Liver (tissue), 3 donors: ENCODE measurements at regions not wholly inside any gene's neighbourhood (a gene's known extent, or its start where the extent isn't known, plus 50 kb on each side); places are given as distances from the start of the nearest gene placed in this dataset.

Experiments used
- ATF3 ChIP-seq: IDR thresholded peaks from 2 replicates; pipeline ENCODE4 v1.6.1; 2016; ENCODE audit warnings: antibody characterized with exemption
- CTCF ChIP-seq: fragments of 150-350 bp; IDR thresholded peaks from 2 replicates; pipeline ENCODE4 v1.5.1; 2017; ENCODE audit warnings: improper control_type of control experiment, low read depth, low read length; ENCODE audit not compliant: missing input control
- HNF4A ChIP-seq, 2 donors: conservative IDR thresholded peaks; 2 replicates each; pipeline ENCODE4 v1.6.1; 2016; ENCODE audit warnings: antibody characterized with exemption in 2 of 2, mild to moderate bottlenecking in 2 of 2
- HNF4G ChIP-seq: IDR thresholded peaks from 2 replicates; pipeline ENCODE4 v1.6.1; 2016; ENCODE audit warnings: antibody characterized with exemption
- MAX ChIP-seq: IDR thresholded peaks from 2 replicates; pipeline ENCODE4 v1.6.1; 2016; ENCODE audit warnings: antibody characterized with exemption
- RAD21 ChIP-seq, 2 donors: IDR thresholded peaks; 2 replicates each; pipeline ENCODE4 v1.6.1; 2016; ENCODE audit warnings: antibody characterized with exemption in 2 of 2, mild to moderate bottlenecking in 2 of 2
- RXRA ChIP-seq, 2 donors: IDR thresholded peaks; 2 replicates each; pipeline ENCODE4 v1.6.1; 2017 to 2018; ENCODE audit warnings: antibody characterized with exemption in 2 of 2, mild to moderate bottlenecking in 1 of 2
- YY1 ChIP-seq: IDR thresholded peaks from 2 replicates; pipeline ENCODE4 v1.6.1; 2016; ENCODE audit warnings: antibody characterized with exemption, mild to moderate bottlenecking
- ZBTB33 ChIP-seq: IDR thresholded peaks from 2 replicates; pipeline ENCODE4 v1.6.1; 2016; ENCODE audit warnings: antibody characterized with exemption
- donor health status: healthy.
- donor health status: healthy.

GRCh38 chr7:34425631-34426384 lies 232.2 kb upstream of the NPSR1 start:
- TF ChIP-seq ATF3 (no peak), ZBTB33 (no peak), RAD21 (IDR thresholded peaks at IDR 0.05) (no peak), HNF4G (no peak), RXRA (IDR thresholded peaks at IDR 0.05) (no peak), YY1 (no peak), CTCF (no peak), MAX (no peak), HNF4A (conservative IDR thresholded peaks at IDR 0.05) (no peak)
